GM19468 (cell line): ENCODE measurements at regions not wholly inside any gene's neighbourhood (a gene's known extent, or its start where the extent isn't known, plus 50 kb on each side); places are given as distances from the start of the nearest gene placed in this dataset.

Source experiments
- ATAC-seq: cut with Tn5 transposase; IDR thresholded peaks from one replicate; pipeline ENCODE4 v1.9.1; 2021; ENCODE audit warnings: mild to moderate bottlenecking, moderate library complexity, moderate number of reproducible peaks; ENCODE audit not compliant: unreplicated experiment; ENCODE audit errors: extremely low read depth

DNA sequence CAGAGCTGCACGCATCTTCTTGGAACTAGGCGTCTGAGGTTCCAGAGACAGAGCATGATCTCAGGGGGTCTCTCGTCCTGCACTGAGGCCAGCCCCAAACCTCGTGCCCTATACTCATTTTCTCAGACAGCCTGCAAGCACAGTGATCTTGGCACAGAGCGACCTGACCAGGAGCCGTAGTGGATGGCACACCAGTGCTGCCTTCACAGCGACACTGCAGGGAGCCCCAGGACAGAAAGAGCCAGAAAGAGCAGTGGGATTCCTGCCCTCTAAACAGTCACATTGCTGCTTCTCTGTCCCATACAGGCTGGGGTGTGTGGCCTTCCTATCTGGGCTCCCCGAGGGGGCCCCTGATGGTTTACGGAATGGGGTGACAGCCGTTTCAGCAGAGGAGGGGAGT lies 131.0 kb downstream of the RBFOX3 start:
- no peak for ATAC-seq

DNA sequence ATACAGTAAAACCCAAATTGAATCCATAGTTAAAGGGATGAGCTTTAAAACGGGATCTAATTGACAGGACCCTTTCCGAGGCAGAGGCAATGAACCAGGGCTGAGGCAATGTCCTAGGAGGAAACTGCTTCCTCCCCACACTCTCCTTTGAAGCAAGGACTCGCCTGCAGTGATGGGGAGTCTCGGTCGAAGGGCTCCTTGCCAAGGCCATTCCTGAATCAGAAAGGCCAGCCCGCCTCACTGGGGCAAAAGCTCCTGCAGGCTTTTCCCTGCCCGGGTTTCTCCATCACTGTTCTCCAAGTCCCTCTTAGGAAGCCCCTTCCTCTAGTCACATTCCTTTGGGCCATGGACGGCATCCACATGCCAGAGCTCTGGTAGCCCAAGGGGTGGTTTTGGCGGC lies 132.0 kb downstream of the RBFOX3 start:
- ATAC-seq = no peak

GRCh38 chr17:79478051-79478461 lies 132.8 kb downstream of the RBFOX3 start:
- no peak for ATAC-seq

- ATAC-seq = no peak
Measured at GRCh38 chr17:79476074-79476652, 134.7 kb downstream of the RBFOX3 start.

- ATAC-seq = no peak
Measured at GRCh38 chr17:79473876-79474440, 136.9 kb downstream of the RBFOX3 start.

DNA sequence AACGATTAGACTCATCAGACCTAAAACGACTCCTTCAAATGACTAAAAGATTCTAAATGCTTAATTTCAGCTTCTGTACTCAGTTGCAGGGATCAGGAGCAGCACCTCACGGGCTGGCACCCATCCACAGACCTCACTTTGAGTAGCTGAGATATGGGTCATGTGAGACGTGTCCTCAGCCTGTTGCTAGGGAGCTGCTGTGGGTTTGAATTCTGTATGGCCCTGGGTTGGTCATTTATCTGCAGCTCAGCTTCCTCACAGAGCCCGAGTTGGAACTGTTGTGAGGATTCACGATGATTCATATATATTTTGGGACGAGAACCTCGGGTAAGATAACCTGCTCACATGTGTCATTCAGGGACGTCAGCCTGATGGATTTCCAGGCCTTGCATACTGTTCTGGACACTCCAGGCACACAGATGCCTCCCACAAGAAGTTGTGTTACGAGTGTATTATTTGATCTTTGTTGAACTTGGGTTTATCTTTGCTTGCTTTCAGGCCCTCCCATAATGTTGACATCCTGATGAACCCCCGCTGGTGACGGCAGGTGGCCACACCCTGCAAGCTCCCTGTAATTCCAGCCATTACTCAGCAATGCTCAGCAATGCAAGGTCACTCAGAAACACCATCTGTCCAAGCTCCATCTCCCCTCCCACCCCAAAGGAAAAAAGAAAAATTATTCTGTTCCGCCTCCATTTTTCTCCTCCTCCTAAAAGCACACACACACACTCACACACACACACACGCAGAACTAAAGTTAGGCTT lies 137.6 kb downstream of the RBFOX3 start:
- ATAC-seq = no peak

DNA sequence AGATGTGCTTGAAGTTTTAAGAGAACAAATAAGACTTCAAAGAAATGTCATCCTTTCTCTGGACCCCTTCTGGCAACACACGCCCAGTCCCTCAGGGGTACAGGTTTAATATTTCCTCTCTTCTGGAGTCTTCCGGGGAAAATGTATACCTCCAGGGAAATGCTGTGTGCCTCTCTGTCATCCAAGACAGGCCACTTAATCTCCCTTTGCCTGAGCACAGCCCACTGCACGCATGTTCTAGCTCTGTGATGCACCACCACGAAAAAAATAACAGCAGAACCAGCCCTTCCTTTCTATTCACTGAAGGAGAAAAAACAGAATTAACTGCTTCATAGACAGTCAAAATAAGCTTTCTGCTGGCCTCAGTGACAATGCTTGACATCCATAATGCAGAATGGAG lies 140.1 kb downstream of the RBFOX3 start:
- no peak for ATAC-seq

DNA sequence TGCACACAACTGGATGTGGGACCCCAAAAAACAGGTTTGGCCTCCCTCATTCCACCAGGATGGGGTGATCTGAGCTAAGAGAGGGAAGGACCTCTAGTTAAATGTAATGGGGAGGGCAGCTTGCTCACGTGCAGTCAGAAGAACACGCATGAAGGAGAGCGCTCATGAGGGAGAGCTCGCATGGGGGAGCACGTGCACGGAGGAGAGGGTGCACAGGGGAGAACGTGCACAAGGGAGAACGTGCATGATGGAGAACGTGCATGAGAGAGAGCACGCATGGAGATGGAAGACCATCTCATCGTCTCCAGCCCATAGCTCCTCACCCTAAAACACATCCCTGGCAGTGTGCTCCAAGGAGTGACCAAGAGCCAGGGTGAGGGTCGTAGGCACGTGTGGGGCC lies 141.2 kb downstream of the RBFOX3 start:
- no peak for ATAC-seq

DNA sequence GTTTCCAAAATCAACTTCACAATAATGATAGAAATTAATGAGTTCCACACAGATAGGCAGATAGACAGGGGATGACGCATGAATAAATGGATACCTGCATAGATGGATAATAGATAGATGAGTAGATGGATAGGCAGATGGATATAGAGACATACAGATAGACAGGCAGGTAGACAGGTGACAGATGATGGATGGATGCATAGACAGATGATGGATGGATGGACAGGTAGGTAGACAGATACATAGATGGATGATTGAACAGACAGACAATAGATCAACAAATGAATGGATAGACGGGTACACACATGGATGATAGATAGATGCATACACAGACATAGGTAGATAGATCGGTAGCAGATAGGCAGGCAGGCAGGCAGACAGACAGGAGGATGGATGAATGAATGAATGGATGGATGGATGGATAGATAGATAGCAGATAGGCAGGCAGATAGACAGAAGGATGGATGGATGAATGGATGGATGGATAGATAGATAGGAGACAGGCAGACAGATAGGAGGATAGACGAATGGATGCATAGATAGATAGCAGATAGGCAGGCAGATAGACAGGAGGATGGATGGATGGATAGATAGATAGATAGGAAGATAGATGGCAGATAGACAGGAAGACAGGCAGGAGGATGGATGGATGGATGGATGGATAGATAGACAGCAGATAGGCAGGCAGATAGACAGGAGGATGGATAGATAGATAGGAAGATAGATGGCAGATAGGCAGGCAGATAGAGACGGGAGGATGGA lies 142.5 kb downstream of the RBFOX3 start:
- no peak for ATAC-seq

GRCh38 chr17:79466562-79467350 lies 144.1 kb downstream of the RBFOX3 start:
- ATAC-seq = no peak

DNA sequence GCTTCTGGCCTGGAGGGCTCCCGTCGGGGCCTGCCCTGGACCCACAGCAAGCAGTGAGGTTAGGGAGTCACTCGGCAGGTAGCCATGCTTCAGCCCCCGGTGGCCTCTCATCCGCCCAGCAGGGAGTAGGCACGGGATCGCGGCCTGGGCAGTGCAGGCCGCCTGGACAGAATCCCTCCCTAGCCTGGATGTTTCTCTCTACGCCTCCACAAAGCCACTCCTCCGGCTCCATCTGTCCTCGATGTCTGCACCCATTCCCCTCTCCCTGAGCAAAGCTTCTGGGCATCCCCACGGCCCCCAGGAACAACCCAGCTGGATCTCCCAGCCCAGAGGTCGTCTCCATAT lies 145.2 kb downstream of the RBFOX3 start:
- ATAC-seq = no peak

DNA sequence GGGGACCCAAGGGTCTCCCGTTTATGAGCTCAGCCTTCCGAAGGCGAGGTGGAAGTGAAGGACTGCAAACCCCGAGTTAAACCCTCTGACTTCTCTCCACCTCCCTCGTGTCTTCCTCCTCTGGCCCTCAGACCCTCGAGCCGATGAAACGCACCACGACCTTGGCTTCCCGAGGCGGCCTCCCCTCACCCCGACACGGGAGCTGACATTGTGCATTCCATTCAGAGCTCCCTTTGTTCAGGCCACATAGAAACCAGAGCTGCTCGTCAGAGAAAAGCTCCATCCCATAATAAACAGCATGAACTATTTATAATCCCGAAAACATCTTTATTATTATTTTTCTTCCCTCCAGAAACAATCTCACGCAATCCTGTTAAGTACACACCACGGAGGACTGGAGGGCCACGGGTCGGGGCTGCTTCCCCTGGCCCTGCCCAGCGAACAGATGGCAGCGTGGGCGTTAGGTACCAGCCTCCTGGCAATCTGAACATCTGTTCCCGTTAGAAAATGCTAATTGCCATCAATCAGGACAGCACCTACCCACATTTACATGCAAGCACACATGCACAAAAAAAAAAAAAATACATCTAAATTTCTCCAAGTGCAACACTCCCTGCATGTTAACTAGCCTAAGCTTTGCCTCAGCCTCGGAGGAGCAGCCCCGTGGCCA lies 145.7 kb downstream of the RBFOX3 start:
- ATAC-seq = no peak

DNA sequence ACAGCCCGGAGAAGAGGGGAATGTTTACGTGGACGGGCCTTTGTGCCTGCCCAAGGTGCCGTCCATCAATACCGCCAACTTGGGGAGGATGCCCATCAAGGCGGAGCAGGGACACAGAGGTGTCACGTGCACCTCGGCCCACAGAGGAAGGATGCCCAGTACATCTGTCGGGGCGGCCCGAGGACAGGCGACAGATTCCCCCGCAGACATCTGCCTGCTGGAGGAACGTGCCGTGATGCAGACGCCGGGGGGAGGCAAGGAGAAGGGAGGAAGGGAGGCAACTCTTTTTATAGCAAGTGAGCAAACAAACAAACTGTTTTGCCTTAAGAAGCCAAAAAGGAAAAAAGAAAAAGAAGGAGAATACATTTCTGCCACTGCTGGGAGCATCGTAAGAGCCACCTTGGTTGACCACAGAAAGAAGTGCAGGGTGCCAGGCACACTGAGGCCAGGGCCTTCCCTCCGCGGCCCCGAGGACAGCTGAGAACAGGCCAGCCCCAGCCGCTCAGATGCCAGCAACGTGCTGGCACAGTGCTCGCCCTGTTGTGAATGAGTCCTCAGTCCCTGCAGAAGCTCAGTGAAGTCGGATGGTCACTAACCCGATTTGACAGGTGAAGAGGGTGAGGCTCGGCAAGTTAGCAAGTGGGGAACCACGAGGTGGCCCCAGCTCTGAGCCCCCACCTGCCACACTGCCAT lies 146.4 kb downstream of the RBFOX3 start:
- ATAC-seq = no peak

DNA sequence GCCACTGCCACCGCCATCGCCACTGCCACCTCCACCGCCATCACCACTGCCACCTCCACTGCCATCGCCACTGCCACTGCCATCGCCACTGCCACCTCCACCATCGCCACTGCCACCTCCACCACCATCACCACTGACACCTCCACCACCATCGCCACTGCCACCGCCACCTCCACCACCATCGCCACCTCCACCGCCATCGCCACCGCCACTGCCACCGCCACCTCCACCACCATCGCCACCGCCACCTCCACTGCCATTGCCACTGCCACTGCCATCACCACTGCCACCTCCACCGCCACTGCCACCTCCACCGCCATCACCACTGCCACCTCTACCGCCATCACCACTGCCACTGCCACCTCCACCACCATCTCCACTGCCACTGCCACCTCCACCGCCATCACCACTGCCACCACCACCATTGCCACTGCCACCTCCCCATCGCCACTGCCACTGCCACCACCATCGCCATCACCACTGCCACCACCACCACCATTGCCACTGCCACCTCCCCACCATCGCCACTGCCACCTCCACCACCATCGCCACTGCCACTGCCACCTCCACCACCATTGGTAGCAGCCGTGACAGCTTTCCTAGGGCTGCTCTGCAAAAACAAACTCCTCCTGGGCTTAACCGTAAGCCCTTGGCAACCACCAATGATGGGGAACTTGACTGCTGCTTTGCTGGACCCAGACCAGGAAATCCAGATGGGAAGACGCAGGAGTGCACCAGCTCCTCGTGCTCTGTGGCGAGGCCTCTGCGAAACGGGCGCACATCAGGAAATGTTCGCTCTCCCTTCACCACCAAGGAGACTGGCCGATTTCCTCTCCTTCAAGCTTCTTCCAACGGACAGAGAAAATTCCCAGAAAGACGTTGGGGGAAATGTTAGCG lies 147.2 kb downstream of the RBFOX3 start:
- no peak for ATAC-seq

GRCh38 chr17:79461041-79461440 lies 149.8 kb downstream of the RBFOX3 start:
- ATAC-seq = no peak

- ATAC-seq = no peak
Measured at GRCh38 chr17:79459846-79460245, 151.0 kb downstream of the RBFOX3 start.

GRCh38 chr17:79459003-79459655 lies 151.7 kb downstream of the RBFOX3 start:
- ATAC-seq = no peak

GRCh38 chr17:79458356-79458755 lies 152.5 kb downstream of the RBFOX3 start:
- ATAC-seq = no peak
